ENCODE measurements at regions not wholly inside any gene's neighbourhood (a gene's known extent, or its start where the extent isn't known, plus 50 kb on each side); places are given as distances from the start of the nearest gene placed in this dataset.

DNA sequence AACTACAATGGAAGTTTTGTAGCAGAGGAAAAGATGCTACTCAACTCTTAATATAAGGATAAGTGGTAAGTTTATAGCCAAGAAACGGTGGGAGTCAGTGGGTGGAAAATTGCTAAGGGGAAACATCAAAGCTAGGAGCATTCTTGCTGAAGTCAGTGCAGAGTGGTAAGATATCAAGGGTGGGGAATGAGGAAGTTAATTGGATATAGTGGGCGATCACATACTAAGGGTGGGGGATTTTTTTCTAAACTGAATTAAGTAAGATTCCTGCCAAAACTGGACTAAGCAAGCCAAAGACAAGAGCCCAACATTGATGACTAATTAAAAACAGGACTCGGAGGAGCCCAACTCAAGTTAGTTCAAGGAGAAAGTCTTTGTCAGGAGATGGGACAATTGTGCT is 525.4 kb downstream of the CCDC85A start:
- H3K4me1 ChIP-seq (ENCODE audit: control insufficient read depth, extremely low read depth, insufficient read depth, low read length), result no peaks in the 10 kb centered on the region
- ChIA-PET POLR2A (no interaction called here), CTCF (no interaction called here)
- no peak for TF ChIP-seq POLR2AphosphoS5 (IDR thresholded peaks at IDR 0.05; ENCODE audit: insufficient read depth, low read depth, low read length)
- TF ChIP-seq FOS (IDR thresholded peaks at IDR 0.05; ENCODE audit: borderline replicate concordance, insufficient read depth, low read length), result no peak
- no peak for TF ChIP-seq POLR2A (IDR thresholded peaks at IDR 0.05; ENCODE audit: low read depth, low read length)
- no peak for TF ChIP-seq GATA2 (IDR thresholded peaks at IDR 0.05; ENCODE audit: insufficient read depth, insufficient read length, low read depth, low read length)
- TF ChIP-seq, protein P1, sequence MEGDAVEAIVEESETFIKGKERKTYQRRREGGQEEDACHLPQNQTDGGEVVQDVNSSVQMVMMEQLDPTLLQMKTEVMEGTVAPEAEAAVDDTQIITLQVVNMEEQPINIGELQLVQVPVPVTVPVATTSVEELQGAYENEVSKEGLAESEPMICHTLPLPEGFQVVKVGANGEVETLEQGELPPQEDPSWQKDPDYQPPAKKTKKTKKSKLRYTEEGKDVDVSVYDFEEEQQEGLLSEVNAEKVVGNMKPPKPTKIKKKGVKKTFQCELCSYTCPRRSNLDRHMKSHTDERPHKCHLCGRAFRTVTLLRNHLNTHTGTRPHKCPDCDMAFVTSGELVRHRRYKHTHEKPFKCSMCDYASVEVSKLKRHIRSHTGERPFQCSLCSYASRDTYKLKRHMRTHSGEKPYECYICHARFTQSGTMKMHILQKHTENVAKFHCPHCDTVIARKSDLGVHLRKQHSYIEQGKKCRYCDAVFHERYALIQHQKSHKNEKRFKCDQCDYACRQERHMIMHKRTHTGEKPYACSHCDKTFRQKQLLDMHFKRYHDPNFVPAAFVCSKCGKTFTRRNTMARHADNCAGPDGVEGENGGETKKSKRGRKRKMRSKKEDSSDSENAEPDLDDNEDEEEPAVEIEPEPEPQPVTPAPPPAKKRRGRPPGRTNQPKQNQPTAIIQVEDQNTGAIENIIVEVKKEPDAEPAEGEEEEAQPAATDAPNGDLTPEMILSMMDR (IDR thresholded peaks at IDR 0.05; ENCODE audit: extremely low read depth in 1 of 2, insufficient read depth in 1 of 2, low read depth in 1 of 2, low read length in 2 of 2), result no peak
- no peak for TF ChIP-seq MYC (IDR thresholded peaks at IDR 0.05; ENCODE audit: low read depth, low read length)
- TF ChIP-seq JUN (IDR thresholded peaks at IDR 0.05; ENCODE audit: borderline replicate concordance, insufficient read depth, insufficient read length, low read depth), result no peak
- TF ChIP-seq EZH2 (IDR thresholded peaks at IDR 0.05; ENCODE audit: borderline replicate concordance, low read depth, low read length, severe bottlenecking), result no peak
- TF ChIP-seq, protein P2, sequence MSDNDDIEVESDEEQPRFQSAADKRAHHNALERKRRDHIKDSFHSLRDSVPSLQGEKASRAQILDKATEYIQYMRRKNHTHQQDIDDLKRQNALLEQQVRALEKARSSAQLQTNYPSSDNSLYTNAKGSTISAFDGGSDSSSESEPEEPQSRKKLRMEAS (IDR thresholded peaks at IDR 0.05; ENCODE audit: insufficient read depth, insufficient read length), result no peak
- H3K27ac ChIP-seq (ENCODE audit: insufficient read depth, low read depth, low read length), result no peak overlapping the region
- no peaks in the 10 kb centered on the region for H3K36me3 ChIP-seq (ENCODE audit: control insufficient read depth in 2 of 2, extremely low read depth in 1 of 2, insufficient read depth in 2 of 2, low read length in 2 of 2)
- no peaks in the 10 kb centered on the region for H3K9me3 ChIP-seq (replicated peaks; ENCODE audit: control insufficient read depth, insufficient read depth, low read length)
- no peaks in the 10 kb centered on the region for H3K9me1 ChIP-seq (replicated peaks; ENCODE audit: control insufficient read depth, extremely low read depth, insufficient read depth, low read length)
- H3K4me2 ChIP-seq (ENCODE audit: insufficient read depth, low read length), result no peak overlapping the region
- FAIRE-seq, result no peak
- no TSS peak for BruUV-seq (replicated peaks)
- intact Hi-C loops (cut with micrococcal nuclease), result no loop called here
- dilution Hi-C loops (cut with MboI; ENCODE audit: extremely low pct_ligation_motif_present, low sequenced_read_pairs), result no loop called here
- no peak overlapping the region for H2AFZ ChIP-seq (ENCODE audit: low read depth, low read length)
- no peak overlapping the region for H3K9ac ChIP-seq (replicated peaks; ENCODE audit: extremely low read depth, insufficient read depth, low read length)
- H3K79me2 ChIP-seq (ENCODE audit: control insufficient read depth, insufficient read depth, low read length), result no peaks in the 10 kb centered on the region
- H3K27me3 ChIP-seq (ENCODE audit: control insufficient read depth in 2 of 2, insufficient read depth in 2 of 2, low read length in 2 of 2), result no peaks in the 10 kb centered on the region
- no peak overlapping the region for H3K4me3 ChIP-seq (replicated peaks in 1 of 3; ENCODE audit: insufficient read depth in 1 of 3, low read depth in 1 of 3, low read length in 3 of 3)
- H4K20me1 ChIP-seq (replicated peaks; ENCODE audit: control insufficient read depth, extremely low read depth, insufficient read depth, low read length), result no peaks in the 10 kb centered on the region
- DNase-seq (ENCODE audit: low read depth, low spot score), result no peak

All from endothelial cell of umbilical vein (primary cell).